ENCODE measurements at regions not wholly inside any gene's neighbourhood (a gene's known extent, or its start where the extent isn't known, plus 50 kb on each side); places are given as distances from the start of the nearest gene placed in this dataset.

GRCh38 chr14:29092121-29092520 lies 325.5 kb downstream of the FOXG1 start:
- Histone ChIP-seq H3K27me3 (no peaks in the 10 kb centered on the region), H3K4me3 (no peak overlapping the region), H3K9me3 (no peaks in the 10 kb centered on the region), H3K4me1 (no peaks in the 10 kb centered on the region), H3K36me3 (no peaks in the 10 kb centered on the region), H3K27ac (no peak overlapping the region)
- WGBS (ENCODE audit: insufficient coverage, low coverage, low lambda C conversion rate, missing lambda C conversion rate), result 44% methylated on average over 4 of the region's 4 CpGs
- ATAC-seq (no peak), DNase-seq (no peak)
- intact Hi-C loops (cut with DNase I), result no loop called here
- no peak for TF ChIP-seq POLR2A (IDR thresholded peaks at IDR 0.05)
- TF ChIP-seq, protein P1, sequence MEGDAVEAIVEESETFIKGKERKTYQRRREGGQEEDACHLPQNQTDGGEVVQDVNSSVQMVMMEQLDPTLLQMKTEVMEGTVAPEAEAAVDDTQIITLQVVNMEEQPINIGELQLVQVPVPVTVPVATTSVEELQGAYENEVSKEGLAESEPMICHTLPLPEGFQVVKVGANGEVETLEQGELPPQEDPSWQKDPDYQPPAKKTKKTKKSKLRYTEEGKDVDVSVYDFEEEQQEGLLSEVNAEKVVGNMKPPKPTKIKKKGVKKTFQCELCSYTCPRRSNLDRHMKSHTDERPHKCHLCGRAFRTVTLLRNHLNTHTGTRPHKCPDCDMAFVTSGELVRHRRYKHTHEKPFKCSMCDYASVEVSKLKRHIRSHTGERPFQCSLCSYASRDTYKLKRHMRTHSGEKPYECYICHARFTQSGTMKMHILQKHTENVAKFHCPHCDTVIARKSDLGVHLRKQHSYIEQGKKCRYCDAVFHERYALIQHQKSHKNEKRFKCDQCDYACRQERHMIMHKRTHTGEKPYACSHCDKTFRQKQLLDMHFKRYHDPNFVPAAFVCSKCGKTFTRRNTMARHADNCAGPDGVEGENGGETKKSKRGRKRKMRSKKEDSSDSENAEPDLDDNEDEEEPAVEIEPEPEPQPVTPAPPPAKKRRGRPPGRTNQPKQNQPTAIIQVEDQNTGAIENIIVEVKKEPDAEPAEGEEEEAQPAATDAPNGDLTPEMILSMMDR (IDR thresholded peaks at IDR 0.05), result no peak

GRCh38 chr14:29097476-29097875 lies 330.9 kb downstream of the FOXG1 start:
- TF ChIP-seq POLR2A (IDR thresholded peaks at IDR 0.05), result no peak
- TF ChIP-seq, protein P1 (IDR thresholded peaks at IDR 0.05), result no peak
- DNase-seq, result no peak
- Histone ChIP-seq H3K4me1 (no peaks in the 10 kb centered on the region), H3K36me3 (no peaks in the 10 kb centered on the region), H3K27me3 (no peaks in the 10 kb centered on the region), H3K27ac (no peak overlapping the region), H3K4me3 (no peak overlapping the region), H3K9me3 (no peaks in the 10 kb centered on the region)
- WGBS (ENCODE audit: insufficient coverage, low coverage, low lambda C conversion rate, missing lambda C conversion rate), result 73% methylated on average over 1 of the region's 1 CpG
- ATAC-seq, result no peak
- intact Hi-C loops (cut with DNase I), result no loop called here

DNA sequence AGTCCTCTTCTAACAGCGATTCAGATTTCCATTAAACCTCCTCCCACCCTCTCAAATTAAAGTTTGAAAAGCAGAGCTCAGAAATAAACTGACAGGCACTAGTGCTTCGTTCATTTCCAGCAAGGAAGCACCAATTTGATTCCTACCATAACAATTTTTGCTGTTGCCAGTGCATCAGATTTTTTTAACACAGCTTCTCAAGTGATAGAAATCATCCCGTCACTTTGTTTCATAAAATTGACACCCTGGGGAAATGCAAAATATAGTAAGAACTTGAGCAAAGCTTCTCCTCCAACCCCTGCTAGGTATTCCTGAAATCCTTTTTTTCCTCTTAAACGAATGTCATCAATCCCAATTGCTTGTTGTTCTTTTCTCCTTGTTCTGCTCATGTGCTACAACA lies 332.1 kb downstream of the FOXG1 start:
- no peaks in the 10 kb centered on the region for H3K27me3 ChIP-seq
- TF ChIP-seq POLR2A (IDR thresholded peaks at IDR 0.05), result no peak
- TF ChIP-seq, protein P1 (IDR thresholded peaks at IDR 0.05), result no peak
- no peaks in the 10 kb centered on the region for H3K4me1 ChIP-seq
- no peak overlapping the region for H3K27ac ChIP-seq
- WGBS (ENCODE audit: insufficient coverage, low coverage, low lambda C conversion rate, missing lambda C conversion rate), result 41% methylated on average over 4 of the region's 4 CpGs
- intact Hi-C loops (cut with DNase I), result no loop called here
- DNase-seq (no peak), ATAC-seq (no peak)
- no peaks in the 10 kb centered on the region for H3K36me3 ChIP-seq
- no peak overlapping the region for H3K4me3 ChIP-seq
- no peaks in the 10 kb centered on the region for H3K9me3 ChIP-seq

GRCh38 chr14:29102266-29102665 lies 335.7 kb downstream of the FOXG1 start:
- ATAC-seq, result no peak
- intact Hi-C loops (cut with DNase I), result no loop called here

More at GRCh38 chr14:29102266-29102665, 335.7 kb downstream of the FOXG1 start:
- no peaks in the 10 kb centered on the region for H3K36me3 ChIP-seq
- H3K27ac ChIP-seq, result no peak overlapping the region
- TF ChIP-seq, protein P1 (IDR thresholded peaks at IDR 0.05), result no peak
- TF ChIP-seq POLR2A (IDR thresholded peaks at IDR 0.05), result no peak
- no peaks in the 10 kb centered on the region for H3K9me3 ChIP-seq
- H3K4me1 ChIP-seq, result no peaks in the 10 kb centered on the region
- H3K27me3 ChIP-seq, result no peaks in the 10 kb centered on the region
- WGBS (ENCODE audit: insufficient coverage, low coverage, low lambda C conversion rate, missing lambda C conversion rate), result 66% methylated on average over 7 of the region's 7 CpGs
- no peak for DNase-seq
- H3K4me3 ChIP-seq, result no peak overlapping the region
